ENCODE measurements at regions not wholly inside any gene's neighbourhood (a gene's known extent, or its start where the extent isn't known, plus 50 kb on each side); places are given as distances from the start of the nearest gene placed in this dataset.

DNA sequence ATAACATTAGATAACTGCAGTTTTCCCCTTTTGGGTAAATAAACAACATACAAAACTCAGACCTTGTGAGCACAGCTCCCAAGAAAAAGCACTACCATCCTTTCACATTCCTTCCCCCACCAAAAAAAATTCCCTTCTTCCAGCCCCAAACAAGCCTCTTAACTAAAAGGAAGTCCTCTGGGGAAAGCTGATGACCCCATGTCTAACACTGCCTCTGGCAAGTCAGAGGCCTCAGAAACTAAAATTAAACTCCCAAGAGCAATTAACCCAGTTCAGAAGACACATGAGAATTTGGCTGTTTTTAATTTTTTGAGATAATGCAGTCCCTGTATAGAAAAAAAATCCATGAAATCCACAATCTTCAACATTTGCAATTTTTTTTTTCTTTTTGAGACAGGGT, 127.7 kb downstream of the SPTSSA start:
- TF ChIP-seq GATA2 (IDR thresholded peaks at IDR 0.05; ENCODE audit: low read depth, low read length) = no peak
- no peak for TF ChIP-seq GATA3 (IDR thresholded peaks at IDR 0.05; ENCODE audit: low read depth, low read length)

DNA sequence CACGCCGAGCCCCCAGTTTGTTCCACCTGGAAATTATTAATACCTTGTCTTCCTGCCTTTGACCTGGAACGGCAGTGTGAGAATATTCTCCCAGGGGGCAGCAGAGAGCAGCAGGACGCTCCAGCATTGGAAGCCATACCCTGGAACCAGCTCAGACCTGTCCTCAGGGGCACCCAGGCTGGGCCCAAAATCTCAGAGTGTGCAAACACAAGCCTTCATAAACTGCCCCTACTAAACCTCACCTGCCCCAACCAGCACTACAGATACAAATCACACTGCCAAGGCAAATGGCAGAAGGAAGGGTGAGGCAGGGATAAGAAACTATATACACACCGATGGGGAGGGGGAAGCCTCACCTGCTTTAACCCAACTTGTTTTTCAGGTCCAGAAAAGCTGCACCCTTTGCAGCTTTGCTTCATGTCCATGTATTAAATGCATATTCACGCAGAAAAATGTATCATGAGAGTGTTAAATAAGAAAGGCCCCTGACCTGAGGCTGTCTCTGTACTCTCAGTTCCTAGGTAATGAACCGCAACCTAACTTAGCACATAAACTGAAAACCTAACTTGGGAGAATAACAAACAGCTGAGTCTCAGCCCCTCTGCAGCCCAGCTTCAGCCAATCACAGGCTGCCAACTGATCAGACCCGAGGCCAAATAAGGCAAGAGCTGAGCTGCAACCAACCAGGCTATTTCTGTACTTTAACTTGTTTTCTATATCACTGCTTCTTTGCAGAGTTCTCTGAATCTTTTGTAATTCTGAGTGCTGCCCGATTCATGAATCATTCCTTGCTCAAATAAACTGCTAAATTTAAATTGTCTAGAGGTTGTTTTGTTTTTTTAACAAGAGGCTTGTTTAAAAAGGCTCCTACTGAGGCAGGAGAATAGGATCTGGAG, 130.1 kb downstream of the SPTSSA start:
- TF ChIP-seq GATA3 (IDR thresholded peaks at IDR 0.05; ENCODE audit: low read depth, low read length) (no peak), GATA2 (IDR thresholded peaks at IDR 0.05; ENCODE audit: low read depth, low read length) (no peak)

DNA sequence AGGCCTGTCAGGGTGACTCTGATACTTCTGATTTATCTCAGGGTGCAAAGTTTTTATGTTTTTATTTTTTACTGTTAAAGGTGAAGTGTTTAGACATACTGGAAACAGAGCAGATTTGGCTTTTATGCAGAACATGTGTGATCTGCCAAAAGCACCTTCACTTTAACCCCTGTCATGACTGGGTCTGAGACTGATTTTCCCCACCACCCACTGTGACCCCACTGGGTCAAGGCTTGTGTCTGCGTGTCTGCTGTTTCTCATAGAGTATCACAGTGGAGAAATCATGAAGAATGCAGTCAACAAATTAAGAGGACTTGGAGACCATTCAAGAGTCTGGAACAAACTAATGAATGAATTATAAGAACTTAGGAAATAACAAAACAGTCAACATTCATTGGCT, 131.2 kb downstream of the SPTSSA start:
- no peak for TF ChIP-seq GATA3 (IDR thresholded peaks at IDR 0.05; ENCODE audit: low read depth, low read length)
- TF ChIP-seq GATA2 (IDR thresholded peaks at IDR 0.05; ENCODE audit: low read depth, low read length) = no peak

DNA sequence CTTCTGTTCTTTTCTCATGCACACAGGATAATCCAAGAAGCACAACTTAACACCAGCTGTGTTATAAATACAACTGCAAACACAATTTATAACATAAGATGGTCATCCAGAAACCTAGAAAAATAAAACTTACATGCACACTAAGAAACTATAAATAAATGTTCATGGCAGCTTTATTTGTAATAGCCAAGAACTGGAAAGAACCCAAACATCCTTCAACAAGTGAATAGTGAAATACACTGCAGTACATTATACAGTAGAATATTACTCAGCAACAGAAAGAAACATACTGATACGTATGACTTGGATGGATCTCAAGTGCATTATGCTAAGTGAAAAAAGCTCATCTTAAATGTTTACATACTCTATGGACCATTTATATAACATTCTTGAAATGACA, 132.7 kb downstream of the SPTSSA start:
- TF ChIP-seq GATA3 (IDR thresholded peaks at IDR 0.05; ENCODE audit: low read depth, low read length) = no peak
- TF ChIP-seq GATA2 (IDR thresholded peaks at IDR 0.05; ENCODE audit: low read depth, low read length) = no peak

DNA sequence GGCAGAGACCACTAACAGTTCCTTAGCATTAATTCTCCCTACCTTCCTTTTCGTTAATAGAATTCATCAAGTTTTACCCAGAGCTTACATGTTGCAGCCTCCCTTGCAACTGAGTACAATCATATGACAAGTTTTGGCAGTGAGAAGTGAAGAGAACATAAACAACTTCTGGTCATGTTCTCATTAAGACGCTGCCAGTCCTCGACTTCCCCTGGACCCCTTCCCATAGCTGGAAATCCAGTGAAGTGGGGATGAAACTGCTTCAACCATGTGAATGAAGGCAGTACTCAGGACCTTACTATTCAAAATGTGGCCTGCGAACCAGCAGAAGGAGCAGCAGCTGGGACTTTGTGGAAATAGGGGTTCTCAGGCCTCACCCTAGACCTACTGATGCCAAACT, 133.9 kb downstream of the SPTSSA start:
- TF ChIP-seq GATA3 (IDR thresholded peaks at IDR 0.05; ENCODE audit: low read depth, low read length) = no peak

DNA sequence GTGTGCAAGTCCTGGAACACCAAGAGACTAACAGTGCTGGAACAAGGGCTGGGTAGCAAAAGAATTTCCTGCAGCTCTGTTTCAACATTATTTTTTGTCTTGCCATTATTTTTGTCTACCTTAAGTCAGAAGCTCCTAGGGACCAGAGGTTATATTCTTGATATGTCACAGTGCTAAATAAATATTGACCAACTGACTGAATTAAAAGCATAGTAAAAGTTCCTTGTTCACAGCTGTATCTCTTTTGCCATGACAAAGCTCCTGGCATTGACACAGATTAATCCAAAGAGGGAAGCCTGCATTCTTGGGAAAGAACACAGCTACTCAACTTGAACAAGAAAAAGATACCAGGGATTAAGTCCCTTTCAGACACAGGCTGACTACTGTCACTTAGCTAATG, 136.5 kb downstream of the SPTSSA start:
- TF ChIP-seq GATA3 (IDR thresholded peaks at IDR 0.05; ENCODE audit: low read depth, low read length) = no peak
- TF ChIP-seq GATA2 (IDR thresholded peaks at IDR 0.05; ENCODE audit: low read depth, low read length) = no peak

DNA sequence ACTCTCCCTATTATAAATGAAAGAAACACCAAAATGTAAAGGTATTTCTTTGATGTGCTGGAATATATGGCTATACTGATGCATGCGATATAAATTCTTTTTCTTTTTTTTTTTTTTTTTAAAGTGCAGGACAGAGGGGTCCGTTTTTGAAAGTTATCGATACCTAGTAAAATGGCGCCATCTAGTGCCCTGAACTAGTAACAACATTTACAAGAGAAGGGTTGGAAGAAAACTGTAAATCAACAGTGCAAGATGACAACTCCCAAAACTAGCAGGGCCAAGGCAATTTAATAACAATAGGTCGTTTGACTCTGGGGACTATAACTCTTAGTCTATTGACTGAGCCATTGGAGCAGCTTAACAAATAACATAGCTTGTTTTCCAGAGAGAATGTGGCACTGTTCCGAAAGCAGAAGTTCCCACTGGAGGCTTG, 137.7 kb downstream of the SPTSSA start:
- TF ChIP-seq GATA3 (IDR thresholded peaks at IDR 0.05; ENCODE audit: low read depth, low read length) = no peak
- no peak for TF ChIP-seq GATA2 (IDR thresholded peaks at IDR 0.05; ENCODE audit: low read depth, low read length)

DNA sequence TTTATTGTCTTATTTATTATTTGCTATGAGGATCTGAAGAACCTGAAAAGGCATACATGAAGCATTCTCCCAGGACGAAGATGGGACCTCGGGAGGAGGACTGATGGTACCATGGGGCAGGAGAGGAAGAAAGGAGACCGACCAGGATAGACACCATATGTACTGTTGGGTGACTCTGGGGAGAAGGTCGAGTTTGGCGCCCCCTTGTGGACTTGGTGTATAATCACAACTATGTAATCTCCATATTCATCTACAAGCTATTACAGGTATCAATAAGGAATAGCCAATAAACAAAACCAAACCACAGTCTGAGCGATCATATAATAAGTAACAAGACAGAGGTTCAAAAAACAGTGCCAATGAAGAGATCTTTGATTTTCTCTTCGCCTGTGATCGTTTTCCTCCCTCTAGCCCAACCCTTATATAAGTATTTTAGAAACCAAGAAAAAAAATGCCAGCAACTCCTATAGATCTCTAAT, 139.1 kb downstream of the SPTSSA start:
- TF ChIP-seq GATA3 (IDR thresholded peaks at IDR 0.05; ENCODE audit: low read depth, low read length) (0 out of 2 replicates have a peak, but pooled peaks have one; percentile 26), GATA2 (IDR thresholded peaks at IDR 0.05; ENCODE audit: low read depth, low read length) (peak; percentile 36)

DNA sequence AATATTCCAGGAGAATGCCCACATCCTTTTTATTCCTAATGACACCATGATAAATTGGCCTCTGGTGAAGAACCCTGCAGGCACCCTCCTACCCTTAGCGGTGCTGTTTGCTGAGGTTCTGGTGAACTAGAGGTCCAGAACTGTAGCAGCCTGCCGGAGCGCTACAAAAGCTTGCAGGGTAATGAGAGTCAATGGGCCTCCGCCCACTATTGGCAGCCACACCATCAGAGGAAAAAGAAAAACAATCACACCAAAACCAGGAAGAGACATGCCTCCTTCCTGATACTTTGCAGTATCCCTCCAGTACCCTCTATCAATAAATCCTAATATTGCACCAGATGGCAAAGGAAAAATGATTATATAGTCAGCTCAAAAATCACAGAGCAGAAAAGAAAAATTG, 142.9 kb downstream of the SPTSSA start:
- no peak for TF ChIP-seq GATA2 (IDR thresholded peaks at IDR 0.05; ENCODE audit: low read depth, low read length)
- TF ChIP-seq GATA3 (IDR thresholded peaks at IDR 0.05; ENCODE audit: low read depth, low read length) = no peak

DNA sequence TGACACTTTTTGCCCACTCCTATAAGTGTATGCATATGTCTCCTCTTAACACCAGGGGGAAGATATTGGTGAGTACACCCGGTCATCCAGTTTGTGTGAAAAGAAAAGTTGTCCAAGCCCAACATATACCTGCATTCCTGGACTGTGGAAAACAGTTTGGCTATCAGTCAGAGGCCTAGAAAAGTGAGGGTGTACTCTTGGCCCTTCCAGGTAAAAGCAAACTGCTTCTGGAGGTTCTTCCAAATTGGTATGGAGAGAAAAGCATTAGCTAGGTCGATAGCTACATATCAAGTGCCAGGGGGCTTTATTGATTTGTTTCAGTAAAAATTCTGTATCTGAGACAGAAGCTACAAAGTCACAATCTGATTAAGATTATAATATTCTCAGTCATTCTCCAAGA, 144.0 kb downstream of the SPTSSA start:
- TF ChIP-seq GATA3 (IDR thresholded peaks at IDR 0.05; ENCODE audit: low read depth, low read length) = no peak
- TF ChIP-seq GATA2 (IDR thresholded peaks at IDR 0.05; ENCODE audit: low read depth, low read length) = no peak

DNA sequence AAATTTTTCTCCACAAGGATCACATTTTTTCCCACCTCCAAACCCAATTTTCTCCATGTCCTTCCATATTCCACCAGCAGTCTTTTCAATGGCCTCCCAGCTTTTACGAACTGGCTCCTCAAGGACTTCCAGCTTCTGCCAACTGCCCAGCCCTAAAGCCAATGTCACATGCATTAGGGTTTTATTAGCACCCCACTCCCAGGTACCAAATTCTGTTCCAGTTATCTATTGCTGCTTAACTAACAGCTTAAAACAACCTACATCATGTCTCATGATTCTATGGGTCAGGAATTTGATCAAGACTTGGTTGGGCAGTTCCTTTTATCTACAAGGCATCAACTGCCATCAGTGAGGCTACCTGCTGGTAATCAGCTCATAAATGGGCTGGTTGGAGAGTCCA, 151.3 kb downstream of the SPTSSA start:
- no peak for TF ChIP-seq GATA2 (IDR thresholded peaks at IDR 0.05; ENCODE audit: low read depth, low read length)
- no peak for TF ChIP-seq GATA3 (IDR thresholded peaks at IDR 0.05; ENCODE audit: low read depth, low read length)

DNA sequence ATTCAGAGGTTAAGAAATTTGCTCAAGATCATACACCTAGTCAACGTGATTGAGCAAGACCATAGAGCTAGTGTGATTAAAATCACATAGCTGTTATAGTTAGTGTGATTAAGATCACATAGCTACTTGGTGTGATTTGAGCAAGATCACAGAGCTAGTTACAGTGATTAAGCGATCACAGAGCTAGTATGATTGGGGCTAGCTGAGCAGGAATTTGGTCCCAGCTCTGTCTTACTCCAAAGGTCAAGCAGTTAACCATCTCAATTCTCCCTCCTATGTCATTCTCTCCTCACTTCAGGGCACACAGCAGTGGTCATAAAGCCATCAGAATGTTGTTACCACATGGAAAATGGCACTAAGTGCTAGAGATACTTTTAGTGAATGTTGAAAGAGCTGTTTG, 158.2 kb downstream of the SPTSSA start:
- TF ChIP-seq GATA2 (IDR thresholded peaks at IDR 0.05; ENCODE audit: low read depth, low read length) (no peak), GATA3 (IDR thresholded peaks at IDR 0.05; ENCODE audit: low read depth, low read length) (no peak)

DNA sequence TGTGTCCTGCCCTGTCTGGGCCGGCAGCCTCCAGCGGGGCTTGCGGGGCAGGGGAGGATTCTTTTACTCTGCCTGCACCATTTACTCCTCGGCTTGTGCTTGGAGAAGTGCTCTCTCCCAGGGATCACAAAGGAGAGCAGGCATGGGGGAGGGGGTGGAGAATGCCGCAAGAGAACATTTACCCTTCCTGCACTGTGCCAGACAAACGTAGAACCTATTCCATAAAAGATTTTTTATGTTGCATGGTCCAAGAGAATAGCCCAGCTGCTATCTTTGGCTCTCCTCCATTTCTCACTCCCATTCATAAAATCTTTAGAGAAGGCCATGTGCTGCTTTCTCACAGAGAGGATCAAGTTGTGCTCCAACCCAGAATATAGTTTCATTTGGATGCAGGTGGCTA, 159.4 kb downstream of the SPTSSA start:
- no peak for TF ChIP-seq GATA2 (IDR thresholded peaks at IDR 0.05; ENCODE audit: low read depth, low read length)

DNA sequence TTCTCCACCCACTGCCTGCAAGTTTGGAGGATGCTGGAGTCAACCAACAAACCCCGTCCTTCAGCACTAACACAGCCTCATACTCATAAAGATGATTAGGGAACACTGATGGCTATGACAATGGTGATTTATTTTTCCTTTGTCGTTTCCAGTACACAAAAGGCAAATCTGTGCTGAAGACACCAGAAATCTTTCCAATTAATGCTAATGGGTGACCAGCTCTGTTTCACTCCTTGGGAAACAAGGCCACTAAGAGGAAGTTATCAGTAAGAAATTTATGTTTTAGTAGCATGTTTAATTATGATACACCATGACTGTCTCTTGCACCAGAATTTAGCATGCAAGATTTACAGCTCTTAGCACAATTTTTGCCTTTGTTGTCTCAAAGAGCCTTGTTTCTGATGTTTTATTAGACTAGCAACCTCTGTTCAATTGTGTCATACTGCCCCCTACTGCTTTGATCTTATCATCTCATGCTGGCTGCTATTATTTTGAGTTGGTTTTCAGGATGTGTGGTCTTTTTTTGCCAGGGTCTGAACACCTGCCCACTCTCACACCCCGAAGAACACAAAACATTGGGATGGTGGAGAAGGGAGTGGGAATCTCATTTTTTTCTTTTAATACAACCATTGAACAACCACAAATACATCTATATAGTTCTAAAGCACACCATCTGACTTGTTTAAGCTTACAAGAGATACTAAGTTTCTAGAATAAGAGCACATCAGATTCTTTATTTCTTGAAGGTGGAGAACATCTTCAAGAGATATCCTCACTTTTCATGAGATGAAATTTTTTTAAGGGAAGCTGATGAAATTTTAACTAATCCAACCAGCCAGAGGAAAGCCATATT, 160.9 kb downstream of the SPTSSA start:
- peak; percentile 50; the same call in 1 of the 2 replicates for TF ChIP-seq GATA2 (IDR thresholded peaks at IDR 0.05; ENCODE audit: low read depth, low read length)
- TF ChIP-seq GATA3 (IDR thresholded peaks at IDR 0.05; ENCODE audit: low read depth, low read length) = peak; percentile 50

All from SH-SY5Y (cell line).